IMR-90 (cell line): ENCODE measurements at regions not wholly inside any gene's neighbourhood (a gene's known extent, or its start where the extent isn't known, plus 50 kb on each side); places are given as distances from the start of the nearest gene placed in this dataset.

Experiments used
- CEBPB ChIP-seq: IDR thresholded peaks from 2 replicates; pipeline ENCODE4 v1.6.1; 2012; ENCODE audit warnings: low read depth, low read length, improper control_type of control experiment
- CHD1 ChIP-seq: IDR thresholded peaks from 2 replicates; pipeline ENCODE4 v1.6.1; 2012; ENCODE audit warnings: low read depth, low read length, improper control_type of control experiment
- CTCF ChIP-seq: conservative IDR thresholded peaks from 2 replicates; pipeline ENCODE4 v1.5.1; 2012; ENCODE audit warnings: mild to moderate bottlenecking, low read depth, low read length, improper control_type of control experiment
- FOS ChIP-seq: fragments of 150-350 bp; IDR thresholded peaks from 2 replicates; pipeline ENCODE4 v1.6.1; 2016; ENCODE audit warnings: low read depth, low read length
- MAZ ChIP-seq: IDR thresholded peaks from 2 replicates; pipeline ENCODE4 v1.6.1; 2012; ENCODE audit warnings: low read depth, mild to moderate bottlenecking, low read length, improper control_type of control experiment, moderate library complexity, borderline replicate concordance
- MXI1 ChIP-seq: IDR thresholded peaks from 2 replicates; pipeline ENCODE4 v1.6.1; 2012; ENCODE audit warnings: low read depth, mild to moderate bottlenecking, low read length, moderate library complexity, borderline replicate concordance
- POLR2A ChIP-seq: IDR thresholded peaks from 2 replicates; pipeline ENCODE4 v1.6.1; 2012; ENCODE audit warnings: mild to moderate bottlenecking, low read depth, low read length
- RAD21 ChIP-seq: IDR thresholded peaks from 2 replicates; pipeline ENCODE4 v1.6.1; 2012; ENCODE audit warnings: low read length, improper control_type of control experiment
- RCOR1 ChIP-seq: IDR thresholded peaks from 2 replicates; pipeline ENCODE4 v1.6.1; 2012; ENCODE audit warnings: mild to moderate bottlenecking, low read length, improper control_type of control experiment; ENCODE audit not compliant: insufficient replicate concordance
- RFX5 ChIP-seq: IDR thresholded peaks from 2 replicates; pipeline ENCODE4 v1.8.0; 2012; ENCODE audit warnings: low read depth, mild to moderate bottlenecking, low read length, moderate library complexity
- SMC3 ChIP-seq: fragments of 150-350 bp; IDR thresholded peaks from 2 replicates; pipeline ENCODE4 v1.6.1; 2016; ENCODE audit warnings: low read depth, mild to moderate bottlenecking, antibody characterized with exemption, low read length, moderate library complexity
- USF2 ChIP-seq: fragments of 150-350 bp; IDR thresholded peaks from 2 replicates; pipeline ENCODE4 v1.6.1; 2017; ENCODE audit warnings: mild to moderate bottlenecking, antibody characterized with exemption, low read length, low read depth

- TF ChIP-seq CTCF (no peak), RAD21 (no peak), SMC3 (no peak), USF2 (no peak), RCOR1 (no peak), POLR2A (no peak), FOS (no peak), RFX5 (no peak), MAZ (no peak), CEBPB (no peak), CHD1 (no peak), MXI1 (no peak)
These were observed 576.1 kb downstream of the PDCD6IP start for GRCh38 chr3:34374521-34374920.
